ENCODE measurements at regions not wholly inside any gene's neighbourhood (a gene's known extent, or its start where the extent isn't known, plus 50 kb on each side); places are given as distances from the start of the nearest gene placed in this dataset.

- 87% methylated on average over 2 of the region's 2 CpGs for WGBS (ENCODE audit: low lambda C conversion rate)
- POLR2A ChIA-PET, result interaction anchor here (1.5 kb wide), 1 partner anchor 887 kb away, joined by 4 read pairs; the partner anchor contains the start of gene TBX3
Measured at GRCh38 chr12:115571027-115571426, 706.5 kb downstream of the MED13L start.

DNA sequence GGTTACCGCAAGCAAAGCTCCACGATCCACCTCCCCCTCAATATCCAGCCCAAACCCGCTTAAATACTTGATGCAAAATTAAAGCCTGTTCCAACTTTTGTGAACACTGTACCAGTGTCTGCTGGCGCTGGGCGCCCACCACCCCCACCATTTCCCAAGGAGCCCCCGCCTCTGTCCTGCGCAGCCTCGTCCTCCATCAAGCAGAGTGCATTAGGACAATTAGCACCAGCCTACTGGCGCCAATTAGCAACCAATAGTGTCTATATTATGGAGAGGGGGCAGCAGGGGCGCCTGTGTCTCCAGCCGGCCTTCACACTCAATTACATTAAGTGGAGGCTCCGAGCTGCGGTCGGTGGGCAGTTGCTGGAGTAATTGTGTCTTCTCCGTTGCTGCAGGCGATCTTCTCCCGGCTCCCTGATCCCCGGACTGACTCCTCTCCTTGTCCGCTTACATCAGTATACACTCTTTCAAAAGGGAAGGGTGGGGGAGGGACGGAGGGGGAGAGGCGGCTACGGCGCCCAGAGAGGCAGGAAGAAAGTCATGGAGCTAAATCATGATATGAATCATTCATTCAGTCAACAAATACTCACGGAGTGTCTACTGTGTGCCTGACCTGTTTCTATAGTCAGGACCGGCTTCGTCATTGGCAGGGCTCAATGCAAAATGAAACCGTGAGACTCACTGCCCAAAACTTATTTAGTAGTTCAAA, 707.3 kb downstream of the MED13L start:
- TF ChIP-seq RAD21 (IDR thresholded peaks at IDR 0.05; ENCODE audit: low read length) (0 out of 2 replicates have a peak, but pooled peaks have one; percentile 8), EP300 (IDR thresholded peaks at IDR 0.05; ENCODE audit: borderline replicate concordance in 1 of 2, low read depth in 1 of 2, low read length in 1 of 2) (peak; percentile 13 to 44; a peak in 3 of 4 replicates), NRF1 (IDR thresholded peaks at IDR 0.05; ENCODE audit: low read depth, low read length) (peak; percentile 18; the same call in 1 of the 2 replicates), GATA2 (CRISPR knock-in tag; IDR thresholded peaks at IDR 0.05) (peak; percentile 40; the same call in 1 of the 2 replicates)
- TF ChIP-seq, protein P1, sequence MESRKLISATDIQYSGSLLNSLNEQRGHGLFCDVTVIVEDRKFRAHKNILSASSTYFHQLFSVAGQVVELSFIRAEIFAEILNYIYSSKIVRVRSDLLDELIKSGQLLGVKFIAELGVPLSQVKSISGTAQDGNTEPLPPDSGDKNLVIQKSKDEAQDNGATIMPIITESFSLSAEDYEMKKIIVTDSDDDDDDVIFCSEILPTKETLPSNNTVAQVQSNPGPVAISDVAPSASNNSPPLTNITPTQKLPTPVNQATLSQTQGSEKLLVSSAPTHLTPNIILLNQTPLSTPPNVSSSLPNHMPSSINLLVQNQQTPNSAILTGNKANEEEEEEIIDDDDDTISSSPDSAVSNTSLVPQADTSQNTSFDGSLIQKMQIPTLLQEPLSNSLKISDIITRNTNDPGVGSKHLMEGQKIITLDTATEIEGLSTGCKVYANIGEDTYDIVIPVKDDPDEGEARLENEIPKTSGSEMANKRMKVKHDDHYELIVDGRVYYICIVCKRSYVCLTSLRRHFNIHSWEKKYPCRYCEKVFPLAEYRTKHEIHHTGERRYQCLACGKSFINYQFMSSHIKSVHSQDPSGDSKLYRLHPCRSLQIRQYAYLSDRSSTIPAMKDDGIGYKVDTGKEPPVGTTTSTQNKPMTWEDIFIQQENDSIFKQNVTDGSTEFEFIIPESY (IDR thresholded peaks at IDR 0.05; ENCODE audit: borderline replicate concordance, low read depth), result no peak
- DNase-seq, result peak; percentile 72
- H3K4me2 ChIP-seq, result peak overlapping the region; percentile 89
- peak overlapping the region; percentile 48 to 54 for H3K4me3 ChIP-seq (ENCODE audit: low read depth in 2 of 2, low read length in 1 of 2)
- no peaks in the 10 kb centered on the region for H4K20me1 ChIP-seq (ENCODE audit: insufficient read depth)
- CTCF ChIA-PET, result interaction anchor here (0.6 to 2.1 kb wide), 15 partner anchors 9 to 903 kb away, joined by 3 to 12 read pairs (median 4); no protein-coding TSS in a partner anchor
- H3K27me3 ChIP-seq (ENCODE audit: insufficient read depth), result no peaks in the 10 kb centered on the region
- no peaks in the 10 kb centered on the region for H3K79me2 ChIP-seq (ENCODE audit: insufficient read depth)
- peak overlapping the region; percentile 50; the same call in 1 of the 2 replicates for H3K9ac ChIP-seq
- 4% methylated on average over 16 of the region's 27 CpGs for WGBS (ENCODE audit: low lambda C conversion rate)
- peak overlapping the region; percentile 7; the same call in 1 of the 2 replicates for H2AFZ ChIP-seq (ENCODE audit: low read depth)
- H3F3A ChIP-seq (replicated peaks; ENCODE audit: insufficient read depth), result no peaks in the 10 kb centered on the region
- H3K4me1 ChIP-seq (ENCODE audit: control insufficient read depth in 1 of 2, insufficient read depth in 2 of 2, low read depth in 1 of 2, low read length in 1 of 2), result peaks cover 0 to 7% of the 10 kb centered on the region in 2 experiments; a peak in 2 of 4 replicates
- H3K27ac ChIP-seq (ENCODE audit: low read depth in 2 of 2, low read length in 1 of 2), result peak overlapping the region in 1 of 2 experiments; percentile 87; a peak in 2 of 4 replicates
- H3K9me2 ChIP-seq, result no peaks in the 10 kb centered on the region
- POLR2A ChIA-PET, result interaction anchor here (1.3 to 2.2 kb wide), 3 partner anchors 115 to 898 kb away, joined by 3 to 9 read pairs (median 4); partner anchors contain the start of gene TBX3
- H3K9me3 ChIP-seq, result no peaks in the 10 kb centered on the region
- H3K36me3 ChIP-seq (replicated peaks in 1 of 2; ENCODE audit: control insufficient read depth in 1 of 2, insufficient read depth in 2 of 2, low read length in 1 of 2), result no peaks in the 10 kb centered on the region

More at GRCh38 chr12:115571027-115571426, 706.5 kb downstream of the MED13L start:
- Histone ChIP-seq H3K9ac (no peak overlapping the region), H3K79me2 (ENCODE audit: insufficient read depth) (no peaks in the 10 kb centered on the region), H3K4me2 (no peak overlapping the region; the same call in 1 of the 2 replicates), H3K4me3 (ENCODE audit: low read depth in 2 of 2, low read length in 1 of 2) (peak overlapping the region in 1 of 2 experiments; percentile 54; a peak in 1 of 4 replicates), H3K4me1 (ENCODE audit: control insufficient read depth in 1 of 2, insufficient read depth in 2 of 2, low read depth in 1 of 2, low read length in 1 of 2) (peaks cover 0 to 7% of the 10 kb centered on the region in 2 experiments; a peak in 2 of 4 replicates), H2AFZ (ENCODE audit: low read depth) (no peak overlapping the region), H4K20me1 (ENCODE audit: insufficient read depth) (no peaks in the 10 kb centered on the region), H3K36me3 (replicated peaks in 1 of 2; ENCODE audit: control insufficient read depth in 1 of 2, insufficient read depth in 2 of 2, low read length in 1 of 2) (no peaks in the 10 kb centered on the region), H3K27ac (ENCODE audit: low read depth in 2 of 2, low read length in 1 of 2) (peak overlapping the region in 1 of 2 experiments; percentile 87; a peak in 1 of 4 replicates), H3K27me3 (ENCODE audit: insufficient read depth) (no peaks in the 10 kb centered on the region), H3F3A (replicated peaks; ENCODE audit: insufficient read depth) (no peaks in the 10 kb centered on the region), H3K9me3 (no peaks in the 10 kb centered on the region), H3K9me2 (no peaks in the 10 kb centered on the region)
- DNase-seq, result no peak
- CTCF ChIA-PET, result interaction anchor here (0.6 to 2.1 kb wide), 4 partner anchors 15 to 182 kb away, joined by 3 to 12 read pairs (median 6); no protein-coding TSS in a partner anchor
- TF ChIP-seq FOSL2 (IDR thresholded peaks at IDR 0.05; ENCODE audit: borderline replicate concordance, low read depth), result no peak
- TF ChIP-seq JUND (IDR thresholded peaks at IDR 0.05), result no peak
- TF ChIP-seq USF1 (IDR thresholded peaks at IDR 0.05; ENCODE audit: borderline replicate concordance, low read depth), result no peak
- no peak for TF ChIP-seq RFX5 (IDR thresholded peaks at IDR 0.05; ENCODE audit: low read length)
- TF ChIP-seq, protein P2, sequence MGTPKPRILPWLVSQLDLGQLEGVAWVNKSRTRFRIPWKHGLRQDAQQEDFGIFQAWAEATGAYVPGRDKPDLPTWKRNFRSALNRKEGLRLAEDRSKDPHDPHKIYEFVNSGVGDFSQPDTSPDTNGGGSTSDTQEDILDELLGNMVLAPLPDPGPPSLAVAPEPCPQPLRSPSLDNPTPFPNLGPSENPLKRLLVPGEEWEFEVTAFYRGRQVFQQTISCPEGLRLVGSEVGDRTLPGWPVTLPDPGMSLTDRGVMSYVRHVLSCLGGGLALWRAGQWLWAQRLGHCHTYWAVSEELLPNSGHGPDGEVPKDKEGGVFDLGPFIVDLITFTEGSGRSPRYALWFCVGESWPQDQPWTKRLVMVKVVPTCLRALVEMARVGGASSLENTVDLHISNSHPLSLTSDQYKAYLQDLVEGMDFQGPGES (IDR thresholded peaks at IDR 0.05; ENCODE audit: low read depth, low read length), result no peak
- TF ChIP-seq ELF1 (IDR thresholded peaks at IDR 0.05), result no peak
- no peak for TF ChIP-seq EP300 (IDR thresholded peaks at IDR 0.05; ENCODE audit: borderline replicate concordance in 1 of 2, low read depth in 1 of 2, low read length in 1 of 2)
- TF ChIP-seq MXI1 (IDR thresholded peaks at IDR 0.05; ENCODE audit: low read depth, low read length), result no peak
- TF ChIP-seq TAF1 (IDR thresholded peaks at IDR 0.05; ENCODE audit: borderline replicate concordance, low read depth, low read length), result no peak

All from SK-N-SH (cell line).